22Rv1 (cell line): ENCODE measurements at regions not wholly inside any gene's neighbourhood (a gene's known extent, or its start where the extent isn't known, plus 50 kb on each side); places are given as distances from the start of the nearest gene placed in this dataset.

Source experiments
- H3K27ac ChIP-seq: fragments of 450-650 bp; 2 replicates; pipeline ENCODE4 v1.5.1; 2017
- CTCF ChIP-seq: fragments of 450-650 bp; IDR thresholded peaks from 2 replicates; pipeline ENCODE4 v1.5.1; 2017; ENCODE audit warnings: mild to moderate bottlenecking
- ZFX ChIP-seq: fragments of 450-650 bp; IDR thresholded peaks from 2 replicates; pipeline ENCODE4 v1.6.1; 2017; ENCODE audit warnings: antibody characterized with exemption, borderline replicate concordance

GRCh38 chr11:135075740-135076139 lies 663.7 kb upstream of the B3GAT1 start:
- no peak overlapping the region for H3K27ac ChIP-seq
- no peak for TF ChIP-seq ZFX
- peak; percentile 91 for TF ChIP-seq CTCF

- H3K27ac ChIP-seq: no peak overlapping the region
- TF ChIP-seq ZFX (no peak), CTCF (peak; percentile 19; the same call in 1 of the 2 replicates)
Measured at GRCh38 chr11:135074397-135074998, 662.5 kb upstream of the B3GAT1 start.

GRCh38 chr11:135073870-135074269 lies 661.8 kb upstream of the B3GAT1 start:
- H3K27ac ChIP-seq: no peak overlapping the region
- TF ChIP-seq ZFX (no peak), CTCF (no peak)

GRCh38 chr11:135073381-135073780 lies 661.3 kb upstream of the B3GAT1 start:
- TF ChIP-seq CTCF: no peak
- TF ChIP-seq ZFX: no peak
- no peak overlapping the region for H3K27ac ChIP-seq

GRCh38 chr11:135069890-135070289 lies 657.8 kb upstream of the B3GAT1 start:
- H3K27ac ChIP-seq: no peak overlapping the region
- no peak for TF ChIP-seq ZFX
- no peak for TF ChIP-seq CTCF

- no peak for TF ChIP-seq ZFX
- no peak for TF ChIP-seq CTCF
- no peak overlapping the region for H3K27ac ChIP-seq
Measured at GRCh38 chr11:135069063-135069462, 657.0 kb upstream of the B3GAT1 start.

GRCh38 chr11:135062994-135063393 lies 651.0 kb upstream of the B3GAT1 start:
- TF ChIP-seq ZFX (no peak), CTCF (no peak)
- no peak overlapping the region for H3K27ac ChIP-seq
